WTC11 (cell line): ENCODE measurements at regions not wholly inside any gene's neighbourhood (a gene's known extent, or its start where the extent isn't known, plus 50 kb on each side); places are given as distances from the start of the nearest gene placed in this dataset.

Experiments used
- CBFB ChIP-seq: sonication (generic); formaldehyde crosslinking; IDR thresholded peaks from 2 replicates; pipeline ENCODE4 v1.8.1; 2022; ENCODE audit warnings: mild to moderate bottlenecking, low read depth, missing genetic modification reagents
- CREB1 ChIP-seq: sonication (generic); formaldehyde crosslinking; IDR thresholded peaks from 2 replicates; pipeline ENCODE4 v1.8.0; 2023; ENCODE audit warnings: mild to moderate bottlenecking, missing genetic modification reagents
- FOXK1 ChIP-seq: sonication (generic); formaldehyde crosslinking; IDR thresholded peaks from 2 replicates; pipeline ENCODE4 v1.8.0; 2022; ENCODE audit warnings: mild to moderate bottlenecking, moderate library complexity, missing genetic modification reagents
- GRHL2 ChIP-seq: fragments of 250-450 bp; sonication (Bioruptor Pico); IDR thresholded peaks from 2 replicates; pipeline ENCODE4 v1.8.0; 2022; ENCODE audit warnings: mild to moderate bottlenecking, moderate library complexity; ENCODE audit not compliant: insufficient replicate concordance, severe bottlenecking
- NR3C1 ChIP-seq: sonication (generic); formaldehyde crosslinking; conservative IDR thresholded peaks from 2 replicates; pipeline ENCODE4 v1.8.1; 2023; ENCODE audit warnings: low read depth, mild to moderate bottlenecking, missing genetic modification reagents
- TF ChIP-seq, protein P1 (sequence below): fragments of 200-600 bp; IDR thresholded peaks from 2 replicates; pipeline ENCODE4 v1.8.0; 2022; ENCODE audit warnings: antibody characterized with exemption
- TF ChIP-seq, protein P2 (sequence below): fragments of 250-450 bp; sonication (Bioruptor Pico); conservative IDR thresholded peaks from 2 replicates; pipeline ENCODE4 v1.9.0; 2021; ENCODE audit warnings: mild to moderate bottlenecking
- TF ChIP-seq, protein P3 (sequence below): sonication (generic); formaldehyde crosslinking; IDR thresholded peaks from 2 replicates; pipeline ENCODE4 v1.8.1; 2023; ENCODE audit warnings: mild to moderate bottlenecking, moderate library complexity, missing genetic modification reagents
- TF ChIP-seq, protein P4 (sequence below): fragments of 250-450 bp; sonication (Bioruptor Pico); IDR thresholded peaks from 2 replicates; pipeline ENCODE4 v2.1.2; 2022; ENCODE audit warnings: mild to moderate bottlenecking, moderate library complexity
- TF ChIP-seq, protein P5 (sequence below): sonication (generic); formaldehyde crosslinking; conservative IDR thresholded peaks from 2 replicates; pipeline ENCODE4 v1.8.1; 2022; ENCODE audit warnings: mild to moderate bottlenecking, missing genetic modification reagents
- TF ChIP-seq, protein P6 (sequence below): sonication (generic); formaldehyde crosslinking; conservative IDR thresholded peaks from 2 replicates; pipeline ENCODE4 v1.8.1; 2023; ENCODE audit warnings: mild to moderate bottlenecking, low read depth, missing genetic modification reagents, moderate library complexity

DNA sequence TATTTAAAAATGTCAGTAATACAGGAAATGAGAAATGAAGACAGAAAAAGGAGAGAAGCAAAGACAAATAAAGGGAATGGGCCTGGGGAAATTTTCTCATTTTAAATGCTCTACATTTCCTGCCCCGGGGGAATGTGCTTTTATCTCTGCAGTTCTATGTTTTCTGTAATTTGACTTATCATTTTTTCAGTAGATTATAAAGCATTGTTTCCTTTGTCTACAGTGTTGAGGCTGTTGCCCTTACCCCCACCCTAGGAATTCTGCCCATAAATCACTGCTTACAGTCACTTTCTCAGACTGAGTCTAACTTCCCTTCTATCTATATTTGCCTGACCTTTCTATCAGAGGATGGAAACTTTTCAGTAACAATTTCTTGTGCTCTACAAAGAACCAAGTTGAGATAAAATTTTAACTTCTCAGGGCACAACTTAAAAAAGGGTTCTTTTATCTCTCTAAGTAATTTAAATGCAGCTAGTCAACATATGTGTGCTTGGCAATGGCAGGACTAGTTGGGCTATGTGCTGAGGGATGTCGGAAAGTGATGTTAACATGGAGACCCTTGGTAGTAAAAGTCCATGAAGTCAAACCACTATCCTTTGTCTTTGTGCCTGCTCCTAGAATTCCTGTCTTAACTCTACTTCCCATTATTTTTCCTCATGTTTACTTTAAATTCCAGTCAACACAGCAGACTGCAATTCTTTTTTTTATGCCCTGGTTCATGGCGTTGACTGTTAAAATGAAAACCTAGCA, 146.5 kb upstream of the MMADHC start:
- TF ChIP-seq, protein P1, sequence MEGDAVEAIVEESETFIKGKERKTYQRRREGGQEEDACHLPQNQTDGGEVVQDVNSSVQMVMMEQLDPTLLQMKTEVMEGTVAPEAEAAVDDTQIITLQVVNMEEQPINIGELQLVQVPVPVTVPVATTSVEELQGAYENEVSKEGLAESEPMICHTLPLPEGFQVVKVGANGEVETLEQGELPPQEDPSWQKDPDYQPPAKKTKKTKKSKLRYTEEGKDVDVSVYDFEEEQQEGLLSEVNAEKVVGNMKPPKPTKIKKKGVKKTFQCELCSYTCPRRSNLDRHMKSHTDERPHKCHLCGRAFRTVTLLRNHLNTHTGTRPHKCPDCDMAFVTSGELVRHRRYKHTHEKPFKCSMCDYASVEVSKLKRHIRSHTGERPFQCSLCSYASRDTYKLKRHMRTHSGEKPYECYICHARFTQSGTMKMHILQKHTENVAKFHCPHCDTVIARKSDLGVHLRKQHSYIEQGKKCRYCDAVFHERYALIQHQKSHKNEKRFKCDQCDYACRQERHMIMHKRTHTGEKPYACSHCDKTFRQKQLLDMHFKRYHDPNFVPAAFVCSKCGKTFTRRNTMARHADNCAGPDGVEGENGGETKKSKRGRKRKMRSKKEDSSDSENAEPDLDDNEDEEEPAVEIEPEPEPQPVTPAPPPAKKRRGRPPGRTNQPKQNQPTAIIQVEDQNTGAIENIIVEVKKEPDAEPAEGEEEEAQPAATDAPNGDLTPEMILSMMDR, result no peak
- TF ChIP-seq CBFB (CRISPR knock-in tag), result no peak
- TF ChIP-seq, protein P2, sequence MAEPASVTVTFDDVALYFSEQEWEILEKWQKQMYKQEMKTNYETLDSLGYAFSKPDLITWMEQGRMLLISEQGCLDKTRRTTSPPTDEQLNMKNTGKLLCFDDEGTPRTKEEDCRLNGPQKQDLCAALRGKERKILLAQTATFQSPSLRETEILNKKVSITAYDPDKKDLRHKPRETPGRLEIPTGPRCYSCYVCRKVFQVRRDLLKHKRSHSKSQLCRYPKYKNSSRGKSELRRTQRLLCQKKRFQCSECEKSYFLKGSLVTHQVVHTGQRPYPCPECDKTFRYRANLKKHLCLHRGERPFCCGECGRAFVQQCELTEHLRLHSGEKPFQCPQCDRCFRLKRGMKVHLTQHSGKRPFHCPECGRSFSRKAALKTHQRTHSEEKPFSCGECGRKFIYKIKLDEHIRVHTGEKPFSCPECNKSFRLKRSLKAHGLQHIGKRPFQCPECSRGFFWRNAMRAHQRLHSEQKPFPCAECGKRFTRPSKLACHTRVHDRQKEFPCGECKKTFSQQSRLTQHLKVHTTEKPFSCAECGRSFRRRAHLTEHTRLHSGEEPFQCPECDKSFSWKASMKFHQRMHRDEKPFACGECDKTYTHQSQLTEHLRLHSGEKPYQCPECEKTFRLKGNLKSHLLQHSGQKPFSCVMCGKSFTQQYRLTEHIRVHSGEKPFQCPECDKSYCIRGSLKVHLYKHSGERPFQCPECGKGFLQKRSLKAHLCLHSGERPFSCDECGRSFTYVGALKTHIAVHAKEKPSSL (CRISPR knock-in tag), result no peak
- TF ChIP-seq, protein P3, sequence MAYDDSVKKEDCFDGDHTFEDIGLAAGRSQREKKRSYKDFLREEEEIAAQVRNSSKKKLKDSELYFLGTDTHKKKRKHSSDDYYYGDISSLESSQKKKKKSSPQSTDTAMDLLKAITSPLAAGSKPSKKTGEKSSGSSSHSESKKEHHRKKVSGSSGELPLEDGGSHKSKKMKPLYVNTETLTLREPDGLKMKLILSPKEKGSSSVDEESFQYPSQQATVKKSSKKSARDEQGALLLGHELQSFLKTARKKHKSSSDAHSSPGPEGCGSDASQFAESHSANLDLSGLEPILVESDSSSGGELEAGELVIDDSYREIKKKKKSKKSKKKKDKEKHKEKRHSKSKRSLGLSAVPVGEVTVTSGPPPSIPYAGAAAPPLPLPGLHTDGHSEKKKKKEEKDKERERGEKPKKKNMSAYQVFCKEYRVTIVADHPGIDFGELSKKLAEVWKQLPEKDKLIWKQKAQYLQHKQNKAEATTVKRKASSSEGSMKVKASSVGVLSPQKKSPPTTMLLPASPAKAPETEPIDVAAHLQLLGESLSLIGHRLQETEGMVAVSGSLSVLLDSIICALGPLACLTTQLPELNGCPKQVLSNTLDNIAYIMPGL (CRISPR knock-in tag), result no peak
- TF ChIP-seq NR3C1, result no peak
- TF ChIP-seq GRHL2, result no peak
- TF ChIP-seq FOXK1, result no peak
- TF ChIP-seq, protein P4, sequence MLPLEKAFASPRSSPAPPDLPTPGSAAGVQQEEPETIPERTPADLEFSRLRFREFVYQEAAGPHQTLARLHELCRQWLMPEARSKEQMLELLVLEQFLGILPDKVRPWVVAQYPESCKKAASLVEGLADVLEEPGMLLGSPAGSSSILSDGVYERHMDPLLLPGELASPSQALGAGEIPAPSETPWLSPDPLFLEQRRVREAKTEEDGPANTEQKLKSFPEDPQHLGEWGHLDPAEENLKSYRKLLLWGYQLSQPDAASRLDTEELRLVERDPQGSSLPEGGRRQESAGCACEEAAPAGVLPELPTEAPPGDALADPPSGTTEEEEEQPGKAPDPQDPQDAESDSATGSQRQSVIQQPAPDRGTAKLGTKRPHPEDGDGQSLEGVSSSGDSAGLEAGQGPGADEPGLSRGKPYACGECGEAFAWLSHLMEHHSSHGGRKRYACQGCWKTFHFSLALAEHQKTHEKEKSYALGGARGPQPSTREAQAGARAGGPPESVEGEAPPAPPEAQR (CRISPR knock-in tag), result no peak
- TF ChIP-seq CREB1 (CRISPR knock-in tag), result no peak
- TF ChIP-seq, protein P5, sequence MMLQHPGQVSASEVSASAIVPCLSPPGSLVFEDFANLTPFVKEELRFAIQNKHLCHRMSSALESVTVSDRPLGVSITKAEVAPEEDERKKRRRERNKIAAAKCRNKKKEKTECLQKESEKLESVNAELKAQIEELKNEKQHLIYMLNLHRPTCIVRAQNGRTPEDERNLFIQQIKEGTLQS (CRISPR knock-in tag), result no peak
- TF ChIP-seq, protein P6, sequence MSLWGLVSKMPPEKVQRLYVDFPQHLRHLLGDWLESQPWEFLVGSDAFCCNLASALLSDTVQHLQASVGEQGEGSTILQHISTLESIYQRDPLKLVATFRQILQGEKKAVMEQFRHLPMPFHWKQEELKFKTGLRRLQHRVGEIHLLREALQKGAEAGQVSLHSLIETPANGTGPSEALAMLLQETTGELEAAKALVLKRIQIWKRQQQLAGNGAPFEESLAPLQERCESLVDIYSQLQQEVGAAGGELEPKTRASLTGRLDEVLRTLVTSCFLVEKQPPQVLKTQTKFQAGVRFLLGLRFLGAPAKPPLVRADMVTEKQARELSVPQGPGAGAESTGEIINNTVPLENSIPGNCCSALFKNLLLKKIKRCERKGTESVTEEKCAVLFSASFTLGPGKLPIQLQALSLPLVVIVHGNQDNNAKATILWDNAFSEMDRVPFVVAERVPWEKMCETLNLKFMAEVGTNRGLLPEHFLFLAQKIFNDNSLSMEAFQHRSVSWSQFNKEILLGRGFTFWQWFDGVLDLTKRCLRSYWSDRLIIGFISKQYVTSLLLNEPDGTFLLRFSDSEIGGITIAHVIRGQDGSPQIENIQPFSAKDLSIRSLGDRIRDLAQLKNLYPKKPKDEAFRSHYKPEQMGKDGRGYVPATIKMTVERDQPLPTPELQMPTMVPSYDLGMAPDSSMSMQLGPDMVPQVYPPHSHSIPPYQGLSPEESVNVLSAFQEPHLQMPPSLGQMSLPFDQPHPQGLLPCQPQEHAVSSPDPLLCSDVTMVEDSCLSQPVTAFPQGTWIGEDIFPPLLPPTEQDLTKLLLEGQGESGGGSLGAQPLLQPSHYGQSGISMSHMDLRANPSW (CRISPR knock-in tag), result no peak
